Keratinocyte (primary cell): ENCODE measurements at regions not wholly inside any gene's neighbourhood (a gene's known extent, or its start where the extent isn't known, plus 50 kb on each side); places are given as distances from the start of the nearest gene placed in this dataset.

Experiments
- CTCF ChIP-seq, 3 experiments: IDR thresholded peaks in 1 of 3; conservative IDR thresholded peaks in 1 of 3; optimal IDR thresholded peaks in 1 of 3; 2 replicates in 2 of 3; 3 replicates in 1 of 3; pipeline versions ENCODE3 to v1.5.1; 2011; ENCODE audit warnings: low read length in 3 of 3, mild to moderate bottlenecking in 3 of 3, moderate library complexity in 2 of 3, control low read depth in 1 of 3, inconsistent platforms in 1 of 3; ENCODE audit not compliant: insufficient read depth in 2 of 3; ENCODE audit errors: extremely low read depth in 1 of 3
- EZH2 ChIP-seq: IDR thresholded peaks from one replicate; pipeline ENCODE4 v1.6.1; 2012; ENCODE audit warnings: inconsistent platforms, mild to moderate bottlenecking, low read length, moderate library complexity

- TF ChIP-seq CTCF (optimal IDR thresholded peaks at IDR 0.05 in 1 of 3, IDR thresholded peaks at IDR 0.05 in 1 of 3, conservative IDR thresholded peaks at IDR 0.05 in 1 of 3; ENCODE audit: extremely low read depth in 1 of 3, insufficient read depth in 2 of 3, low read length in 3 of 3) = no peak
- no peak for TF ChIP-seq EZH2
These were observed 107.7 kb upstream of the NFE2L3 start for GRCh38 chr7:26044320-26044719.
